ENCODE measurements at regions not wholly inside any gene's neighbourhood (a gene's known extent, or its start where the extent isn't known, plus 50 kb on each side); places are given as distances from the start of the nearest gene placed in this dataset.
"Not testable (repeated sequence)": the region's sequence is repeated elsewhere in the genome, so short reads cannot be mapped to it uniquely, and the experiment has no call there.

GRCh38 chr4:151852202-151852601 is 91.4 kb upstream of the GATB start:
- no peak for DNase-seq (ENCODE audit: low read depth in 2 of 2)

- DNase-seq (ENCODE audit: low read depth in 2 of 2), result no peak
Observed at GRCh38 chr4:151851354-151851753, 90.5 kb upstream of the GATB start.

- no peak for DNase-seq (ENCODE audit: low read depth in 2 of 2)
Observed at GRCh38 chr4:151850791-151851213, 90.0 kb upstream of the GATB start.

- DNase-seq (ENCODE audit: low read depth in 2 of 2), result not testable (repeated sequence)
Observed at GRCh38 chr4:151845551-151845950, 84.7 kb upstream of the GATB start.

DNA sequence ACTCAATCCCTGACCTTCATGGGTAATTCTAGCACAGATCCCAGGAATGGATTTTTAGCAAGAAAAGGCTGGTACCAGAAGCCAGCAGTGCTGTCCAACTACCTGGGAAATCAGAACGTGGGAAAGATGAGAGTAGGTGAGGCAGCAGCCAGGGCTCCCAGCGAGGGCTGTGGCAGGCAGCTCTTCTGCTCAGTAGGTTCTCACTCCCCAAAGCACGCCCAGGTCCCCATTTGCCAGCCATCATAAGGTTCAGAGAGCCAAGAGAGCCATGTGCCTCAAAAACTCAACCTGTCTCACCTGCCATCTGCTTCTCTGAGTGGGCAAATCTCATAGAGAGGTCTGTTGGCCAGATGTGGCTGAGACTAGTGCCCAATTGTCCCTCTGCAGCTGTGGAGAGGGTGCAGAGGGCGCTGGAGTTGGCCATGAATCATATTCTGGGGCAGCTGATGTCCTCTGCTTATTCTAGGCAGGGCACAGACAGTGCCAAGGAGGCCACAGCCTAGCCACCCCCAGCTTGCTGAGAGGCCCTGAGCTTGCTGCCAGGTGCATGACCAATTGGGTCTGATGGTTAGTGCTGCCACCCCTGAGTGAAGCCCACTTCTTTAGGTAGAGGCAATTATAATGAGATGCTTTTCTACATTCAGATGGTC is 81.7 kb upstream of the GATB start:
- DNase-seq (ENCODE audit: low read depth in 2 of 2), result no peak

DNA sequence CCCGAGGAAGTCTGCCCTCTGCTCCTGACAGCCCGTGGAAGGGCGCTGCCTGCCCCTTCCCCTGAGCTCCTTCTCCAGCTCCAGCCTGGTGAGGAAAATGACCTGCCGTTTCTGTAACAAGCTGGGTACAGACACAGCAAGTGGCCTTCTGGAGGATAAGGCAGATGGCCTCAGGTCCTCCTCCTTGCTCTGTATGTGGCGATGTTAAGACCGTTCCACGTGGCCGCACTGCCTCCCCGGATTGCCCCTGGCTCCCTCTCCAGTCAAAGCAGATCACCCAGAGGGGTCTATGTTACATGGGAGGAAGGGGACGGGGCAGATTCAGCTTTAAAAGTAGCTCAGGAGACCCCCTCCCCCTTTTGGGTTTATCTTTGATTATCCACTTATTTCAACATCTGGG is 80.3 kb upstream of the GATB start:
- no peak for DNase-seq (ENCODE audit: low read depth in 2 of 2)

DNA sequence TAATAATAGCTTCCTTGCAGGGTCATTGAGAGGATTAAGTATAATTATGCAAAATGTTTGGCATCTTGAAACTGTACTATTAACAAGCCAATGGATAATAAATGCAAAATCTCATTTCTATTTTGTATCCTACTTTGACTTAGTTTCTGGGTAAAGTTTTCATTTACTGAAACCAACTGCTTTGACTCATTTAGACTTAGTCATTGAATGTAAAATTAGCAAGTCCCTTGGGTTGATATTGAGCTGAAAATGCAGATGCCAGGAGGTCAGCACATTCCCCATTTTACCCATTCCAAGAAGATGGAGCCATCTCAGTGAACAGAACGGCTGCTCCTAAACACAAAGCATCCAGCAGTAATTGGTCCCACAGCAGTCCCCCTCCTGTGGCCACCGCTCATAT is 74.7 kb upstream of the GATB start:
- DNase-seq (ENCODE audit: low read depth in 2 of 2), result no peak

GRCh38 chr4:151833174-151833573 is 72.4 kb upstream of the GATB start:
- DNase-seq (ENCODE audit: low read depth in 2 of 2), result no peak

DNA sequence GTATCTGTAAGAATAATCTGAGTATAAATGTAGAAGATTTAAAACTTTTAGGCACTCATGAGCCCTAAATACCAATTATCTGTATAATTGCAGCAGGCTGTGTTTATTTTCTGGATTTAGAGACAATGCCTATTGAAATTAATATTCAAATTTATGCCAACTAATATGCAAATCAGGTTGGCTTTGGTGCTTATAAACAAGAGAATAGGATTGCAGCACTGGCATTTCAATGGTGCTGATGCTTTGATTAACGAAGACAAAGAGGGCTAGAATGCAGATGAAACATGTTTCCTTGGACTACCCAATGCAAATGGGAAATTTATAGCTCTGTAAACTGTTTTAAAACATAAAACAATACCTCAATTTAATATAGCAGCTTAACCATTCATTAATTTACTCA is 70.7 kb upstream of the GATB start:
- DNase-seq (ENCODE audit: low read depth in 2 of 2), result no peak

DNA sequence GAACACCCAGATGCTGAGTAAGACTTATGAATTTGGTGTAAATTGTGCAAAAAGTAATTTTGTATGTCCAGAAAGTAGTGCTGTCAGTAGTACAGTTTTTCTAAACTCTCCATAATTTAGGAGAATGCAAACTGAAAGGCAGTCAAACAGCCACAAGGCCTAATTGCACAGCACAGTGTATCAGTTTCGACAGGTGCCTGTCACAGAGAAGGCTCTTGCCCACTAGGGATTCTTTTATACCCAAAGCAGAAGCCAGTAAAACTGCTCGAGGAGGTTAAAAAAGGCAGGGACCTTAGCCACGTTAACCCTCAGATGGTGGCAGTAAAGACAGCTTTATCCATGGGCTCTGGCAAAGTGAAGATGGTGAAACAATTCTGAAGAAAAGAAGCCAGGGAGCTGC is 69.4 kb upstream of the GATB start:
- no peak for DNase-seq (ENCODE audit: low read depth in 2 of 2)

DNA sequence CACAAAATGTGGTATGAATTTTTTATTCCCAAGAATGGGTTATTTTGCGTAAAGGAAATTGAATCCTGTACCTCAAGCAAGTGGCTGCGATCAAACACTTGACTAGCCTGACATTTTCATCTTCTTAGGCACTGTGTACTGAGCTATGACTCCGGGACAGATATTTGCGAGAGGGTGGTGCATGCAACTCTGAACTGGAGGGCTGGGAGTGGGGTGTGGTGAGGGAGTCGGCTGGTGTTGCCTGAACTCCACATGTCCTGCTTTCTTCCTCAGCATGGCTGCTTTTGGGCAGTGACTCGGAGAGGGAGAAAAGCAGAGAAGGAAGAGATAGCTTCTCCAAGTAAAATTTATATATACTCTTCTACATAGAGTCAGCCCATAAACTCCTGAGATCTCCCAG is 68.5 kb upstream of the GATB start:
- no peak for DNase-seq (ENCODE audit: low read depth in 2 of 2)

- no peak for DNase-seq (ENCODE audit: low read depth in 2 of 2)
Observed at GRCh38 chr4:151824656-151825055, 63.8 kb upstream of the GATB start.

- no peak for DNase-seq (ENCODE audit: low read depth in 2 of 2)
Observed at GRCh38 chr4:151822331-151822730, 61.5 kb upstream of the GATB start.

DNA sequence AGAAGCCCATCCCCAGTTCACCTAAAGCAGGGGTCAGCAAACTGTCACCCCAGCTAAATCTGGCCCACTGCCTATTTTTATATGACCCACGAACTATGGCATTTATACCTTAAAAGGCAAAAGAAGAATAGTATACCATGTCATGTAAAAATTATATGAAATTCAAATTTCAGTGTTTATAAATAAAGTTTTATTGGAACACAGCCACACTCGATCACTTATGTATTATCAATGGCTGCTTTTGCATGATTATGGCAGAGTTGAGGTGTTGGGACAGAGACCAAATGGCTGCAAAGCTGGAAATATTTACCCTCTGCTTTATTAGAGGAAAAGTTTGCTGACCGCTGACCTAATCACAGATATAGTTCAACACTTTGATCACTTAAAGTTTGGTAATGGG is 59.2 kb upstream of the GATB start:
- DNase-seq (ENCODE audit: low read depth in 2 of 2), result no peak

GRCh38 chr4:151811403-151811802 is 50.6 kb upstream of the GATB start:
- no peak for DNase-seq (ENCODE audit: low read depth in 2 of 2)

Data from activated CD4-positive, alpha-beta T cell treated with anti-CD3 and anti-CD28 coated beads for 24 hours (primary cell).